ENCODE measurements at regions not wholly inside any gene's neighbourhood (a gene's known extent, or its start where the extent isn't known, plus 50 kb on each side); places are given as distances from the start of the nearest gene placed in this dataset.
"Not testable (repeated sequence)": the region's sequence is repeated elsewhere in the genome, so short reads cannot be mapped to it uniquely, and the experiment has no call there.

- Histone ChIP-seq H3K27me3 (ENCODE audit: control insufficient read depth in 4 of 4, insufficient read depth in 4 of 4, low read length in 3 of 4) (no peaks in the 10 kb centered on the region), H3K4me3 (ENCODE audit: low read depth in 1 of 3, low read length in 3 of 3) (no peak overlapping the region), H3K27ac (ENCODE audit: low read depth in 1 of 2, low read length in 2 of 2) (no peak overlapping the region), H3K36me3 (ENCODE audit: control insufficient read depth in 4 of 4, insufficient read depth in 3 of 4, low read depth in 1 of 4, low read length in 3 of 4) (no peaks in the 10 kb centered on the region), H3K4me1 (ENCODE audit: control insufficient read depth in 4 of 4, insufficient read depth in 4 of 4, low read length in 3 of 4) (no peaks in the 10 kb centered on the region), H3K9me3 (ENCODE audit: control insufficient read depth in 4 of 4, low read length in 3 of 4) (no peaks in the 10 kb centered on the region), H3K9ac (ENCODE audit: low read depth in 1 of 2, low read length in 2 of 2) (no peak overlapping the region)
- WGBS: 96% methylated on average over 6 of the region's 6 CpGs
- no peak for TF ChIP-seq RAD21 (IDR thresholded peaks at IDR 0.05)
- no peak for TF ChIP-seq ZBTB33 (IDR thresholded peaks at IDR 0.05)
- TF ChIP-seq SP1 (IDR thresholded peaks at IDR 0.05): no peak
- no peak for TF ChIP-seq FOXA2 (IDR thresholded peaks at IDR 0.05)
- TF ChIP-seq GABPA (IDR thresholded peaks at IDR 0.05 in 1 of 2, conservative IDR thresholded peaks at IDR 0.05 in 1 of 2): no peak
- no peak for DNase-seq (ENCODE audit: low spot score)
Observed at GRCh38 chr9:106500171-106500570, 362.8 kb upstream of the ZNF462 start.

GRCh38 chr9:106501210-106501609 lies 361.8 kb upstream of the ZNF462 start:
- not testable (repeated sequence) for H3K4me3 ChIP-seq (ENCODE audit: low read depth in 1 of 3, low read length in 3 of 3); DNase-seq (ENCODE audit: low spot score); H3K36me3 ChIP-seq (ENCODE audit: control insufficient read depth in 4 of 4, insufficient read depth in 3 of 4, low read depth in 1 of 4, low read length in 3 of 4); H3K9me3 ChIP-seq (ENCODE audit: control insufficient read depth in 4 of 4, low read length in 3 of 4); H3K27me3 ChIP-seq (ENCODE audit: control insufficient read depth in 4 of 4, insufficient read depth in 4 of 4, low read length in 3 of 4); H3K27ac ChIP-seq (ENCODE audit: low read depth in 1 of 2, low read length in 2 of 2); H3K4me1 ChIP-seq (ENCODE audit: control insufficient read depth in 4 of 4, insufficient read depth in 4 of 4, low read length in 3 of 4); H3K9ac ChIP-seq (ENCODE audit: low read depth in 1 of 2, low read length in 2 of 2)
- 95% methylated on average over 18 of the region's 18 CpGs for WGBS

DNA sequence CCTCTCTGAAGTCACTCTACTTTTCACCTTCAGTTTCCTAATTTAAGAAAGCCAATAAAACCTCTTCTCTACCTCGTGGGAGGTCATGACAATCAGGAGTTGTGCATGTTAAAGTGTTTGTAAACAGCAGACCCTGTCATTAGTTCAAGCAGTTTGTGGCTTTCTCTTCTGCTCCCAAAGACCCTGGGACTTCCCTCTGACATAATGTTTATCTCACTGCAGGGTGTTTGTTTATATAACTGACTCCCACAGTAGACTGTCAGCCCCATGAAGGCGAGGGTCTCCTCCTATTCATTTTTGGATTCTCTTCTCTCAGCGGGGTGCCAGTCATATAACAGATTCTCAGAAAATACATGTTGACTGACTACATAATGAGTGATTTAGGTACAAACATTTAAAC lies 360.0 kb upstream of the ZNF462 start:
- Histone ChIP-seq H3K9me3 (ENCODE audit: control insufficient read depth in 4 of 4, low read length in 3 of 4) (no peaks in the 10 kb centered on the region), H3K27me3 (ENCODE audit: control insufficient read depth in 4 of 4, insufficient read depth in 4 of 4, low read length in 3 of 4) (no peaks in the 10 kb centered on the region)
- TF ChIP-seq, protein P1, sequence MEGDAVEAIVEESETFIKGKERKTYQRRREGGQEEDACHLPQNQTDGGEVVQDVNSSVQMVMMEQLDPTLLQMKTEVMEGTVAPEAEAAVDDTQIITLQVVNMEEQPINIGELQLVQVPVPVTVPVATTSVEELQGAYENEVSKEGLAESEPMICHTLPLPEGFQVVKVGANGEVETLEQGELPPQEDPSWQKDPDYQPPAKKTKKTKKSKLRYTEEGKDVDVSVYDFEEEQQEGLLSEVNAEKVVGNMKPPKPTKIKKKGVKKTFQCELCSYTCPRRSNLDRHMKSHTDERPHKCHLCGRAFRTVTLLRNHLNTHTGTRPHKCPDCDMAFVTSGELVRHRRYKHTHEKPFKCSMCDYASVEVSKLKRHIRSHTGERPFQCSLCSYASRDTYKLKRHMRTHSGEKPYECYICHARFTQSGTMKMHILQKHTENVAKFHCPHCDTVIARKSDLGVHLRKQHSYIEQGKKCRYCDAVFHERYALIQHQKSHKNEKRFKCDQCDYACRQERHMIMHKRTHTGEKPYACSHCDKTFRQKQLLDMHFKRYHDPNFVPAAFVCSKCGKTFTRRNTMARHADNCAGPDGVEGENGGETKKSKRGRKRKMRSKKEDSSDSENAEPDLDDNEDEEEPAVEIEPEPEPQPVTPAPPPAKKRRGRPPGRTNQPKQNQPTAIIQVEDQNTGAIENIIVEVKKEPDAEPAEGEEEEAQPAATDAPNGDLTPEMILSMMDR (IDR thresholded peaks at IDR 0.05; ENCODE audit: low read depth, low read length, missing input control): no peak
- TF ChIP-seq SP1 (IDR thresholded peaks at IDR 0.05) (no peak), MAX (IDR thresholded peaks at IDR 0.05) (no peak), RAD21 (IDR thresholded peaks at IDR 0.05) (no peak), NR2F2 (IDR thresholded peaks at IDR 0.05) (no peak), FOXA2 (IDR thresholded peaks at IDR 0.05) (no peak), EGR1 (IDR thresholded peaks at IDR 0.05; ENCODE audit: low read depth in 2 of 2) (no peak), GABPA (IDR thresholded peaks at IDR 0.05 in 1 of 2, conservative IDR thresholded peaks at IDR 0.05 in 1 of 2) (no peak), FOXA1 (IDR thresholded peaks at IDR 0.05) (no peak), HNF4G (IDR thresholded peaks at IDR 0.05) (no peak), RXRA (IDR thresholded peaks at IDR 0.05) (no peak)

More for the DNA sequence above, 360.0 kb upstream of the ZNF462 start:
- WGBS: 67% methylated on average over 3 of the region's 3 CpGs
- Histone ChIP-seq H3K36me3 (ENCODE audit: control insufficient read depth in 4 of 4, insufficient read depth in 3 of 4, low read depth in 1 of 4, low read length in 3 of 4) (no peaks in the 10 kb centered on the region), H3K4me3 (ENCODE audit: low read depth in 1 of 3, low read length in 3 of 3) (no peak overlapping the region), H3K9ac (ENCODE audit: low read depth in 1 of 2, low read length in 2 of 2) (no peak overlapping the region), H3K27ac (ENCODE audit: low read depth in 1 of 2, low read length in 2 of 2) (no peak overlapping the region), H3K4me1 (ENCODE audit: control insufficient read depth in 4 of 4, insufficient read depth in 4 of 4, low read length in 3 of 4) (no peaks in the 10 kb centered on the region)
- no peak for DNase-seq (ENCODE audit: low spot score)

All from liver (tissue), 8 donors.